Muscle layer of colon (tissue), 2 donors: ENCODE measurements at regions not wholly inside any gene's neighbourhood (a gene's known extent, or its start where the extent isn't known, plus 50 kb on each side); places are given as distances from the start of the nearest gene placed in this dataset.

ENCODE experiments used
- H3K27ac ChIP-seq: one replicate; pipeline ENCODE4 v1.7.0; 2013; ENCODE audit warnings: low read depth, mild to moderate bottlenecking, low read length, moderate library complexity
- H3K27me3 ChIP-seq, 2 donors: one replicate each; pipeline ENCODE4 v1.7.0; 2013; ENCODE audit warnings: low read length in 2 of 2, mild to moderate bottlenecking in 2 of 2; ENCODE audit not compliant: insufficient read depth in 2 of 2, control insufficient read depth in 1 of 2
- H3K36me3 ChIP-seq: one replicate; pipeline ENCODE4 v1.7.0; 2013; ENCODE audit warnings: mild to moderate bottlenecking, low read length; ENCODE audit not compliant: insufficient read depth
- H3K4me1 ChIP-seq: one replicate; pipeline ENCODE4 v1.7.0; 2013; ENCODE audit warnings: mild to moderate bottlenecking, low read length; ENCODE audit not compliant: insufficient read depth
- H3K4me3 ChIP-seq, 2 donors: one replicate each; pipeline ENCODE4 v1.7.0; 2013; ENCODE audit warnings: low read length in 2 of 2, low read depth in 1 of 2, mild to moderate bottlenecking in 1 of 2, moderate library complexity in 1 of 2
- H3K9ac ChIP-seq: one replicate; pipeline ENCODE4 v1.7.0; 2013; ENCODE audit warnings: low read length
- H3K9me3 ChIP-seq: one replicate; pipeline ENCODE4 v1.7.0; 2013; ENCODE audit warnings: mild to moderate bottlenecking, low read length
- donor health status: abdominal sarcoma.
- donor health status: Adenocarcinoma of cecum.

DNA sequence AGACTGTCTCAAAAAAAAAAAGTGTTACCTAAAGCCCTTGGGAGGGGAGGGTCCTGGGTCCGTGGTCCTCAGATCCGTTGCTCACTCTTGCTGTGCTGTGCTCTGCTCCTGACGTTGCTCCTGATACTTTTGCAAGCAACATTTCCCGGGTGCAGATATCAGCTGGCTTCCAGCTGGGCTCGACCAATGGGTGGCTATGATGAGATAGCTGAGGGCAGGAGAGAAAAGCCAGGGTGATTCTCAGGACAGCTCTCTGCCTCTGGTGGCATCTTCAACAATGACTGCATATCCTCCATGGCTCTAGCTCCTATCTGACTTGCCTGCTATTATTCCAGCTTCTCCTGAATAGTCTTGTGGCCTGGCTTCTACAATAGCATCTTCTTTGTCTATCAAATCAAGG lies 134.5 kb downstream of the RPS12 start:
- Histone ChIP-seq H3K9ac (no peak overlapping the region), H3K9me3 (no peaks in the 10 kb centered on the region), H3K4me3 (no peak overlapping the region), H3K27ac (no peak overlapping the region), H3K27me3 (no peaks in the 10 kb centered on the region), H3K4me1 (no peaks in the 10 kb centered on the region), H3K36me3 (no peaks in the 10 kb centered on the region)

- H3K27me3 ChIP-seq: no peaks in the 10 kb centered on the region
- H3K4me1 ChIP-seq: no peaks in the 10 kb centered on the region
- H3K27ac ChIP-seq: no peak overlapping the region
- no peaks in the 10 kb centered on the region for H3K36me3 ChIP-seq
- H3K9me3 ChIP-seq: no peaks in the 10 kb centered on the region
- H3K4me3 ChIP-seq: no peak overlapping the region
- H3K9ac ChIP-seq: no peak overlapping the region
Measured at GRCh38 chr6:132950566-132950965, 136.2 kb downstream of the RPS12 start.

GRCh38 chr6:132952031-132952867 lies 137.9 kb downstream of the RPS12 start:
- H3K9ac ChIP-seq: no peak overlapping the region
- H3K4me1 ChIP-seq: no peaks in the 10 kb centered on the region
- H3K27me3 ChIP-seq: no peaks in the 10 kb centered on the region
- H3K27ac ChIP-seq: no peak overlapping the region
- H3K9me3 ChIP-seq: no peaks in the 10 kb centered on the region
- no peaks in the 10 kb centered on the region for H3K36me3 ChIP-seq
- no peak overlapping the region for H3K4me3 ChIP-seq

- Histone ChIP-seq H3K27ac (no peak overlapping the region), H3K36me3 (no peaks in the 10 kb centered on the region), H3K27me3 (no peaks in the 10 kb centered on the region), H3K9me3 (no peaks in the 10 kb centered on the region), H3K9ac (no peak overlapping the region), H3K4me3 (no peak overlapping the region), H3K4me1 (no peaks in the 10 kb centered on the region)
Measured at GRCh38 chr6:132952986-132953385, 138.6 kb downstream of the RPS12 start.

DNA sequence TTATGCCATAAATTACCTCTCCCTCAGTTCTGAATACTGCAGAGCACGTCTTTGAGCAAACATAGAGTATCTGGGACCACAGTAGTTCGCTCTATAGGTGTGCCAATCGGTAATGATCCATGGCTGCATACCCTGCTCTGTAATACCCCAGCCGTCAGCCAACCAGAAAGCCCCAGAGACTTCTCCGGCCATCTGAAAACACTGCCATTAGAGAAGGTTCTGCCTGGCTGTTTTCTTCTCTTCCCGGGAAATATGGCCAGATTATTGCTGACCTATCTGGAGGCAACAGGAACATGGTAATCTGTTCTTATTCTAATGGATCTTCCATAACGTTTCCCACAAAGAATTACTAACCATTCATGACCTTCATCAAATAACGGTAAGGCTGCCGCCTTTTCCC lies 139.9 kb downstream of the RPS12 start:
- Histone ChIP-seq H3K9me3 (no peaks in the 10 kb centered on the region), H3K27me3 (no peaks in the 10 kb centered on the region), H3K27ac (no peak overlapping the region), H3K4me3 (no peak overlapping the region), H3K36me3 (no peaks in the 10 kb centered on the region), H3K4me1 (no peaks in the 10 kb centered on the region), H3K9ac (no peak overlapping the region)

GRCh38 chr6:132954936-132955335 lies 140.6 kb downstream of the RPS12 start:
- no peaks in the 10 kb centered on the region for H3K27me3 ChIP-seq
- no peaks in the 10 kb centered on the region for H3K36me3 ChIP-seq
- H3K27ac ChIP-seq: no peak overlapping the region
- no peaks in the 10 kb centered on the region for H3K4me1 ChIP-seq
- no peaks in the 10 kb centered on the region for H3K9me3 ChIP-seq
- H3K4me3 ChIP-seq: no peak overlapping the region
- H3K9ac ChIP-seq: no peak overlapping the region

- Histone ChIP-seq H3K27me3 (no peaks in the 10 kb centered on the region), H3K9me3 (no peaks in the 10 kb centered on the region), H3K4me3 (no peak overlapping the region), H3K27ac (no peak overlapping the region), H3K36me3 (no peaks in the 10 kb centered on the region), H3K9ac (no peak overlapping the region), H3K4me1 (no peaks in the 10 kb centered on the region)
Measured at GRCh38 chr6:132959639-132960326, 145.4 kb downstream of the RPS12 start.

DNA sequence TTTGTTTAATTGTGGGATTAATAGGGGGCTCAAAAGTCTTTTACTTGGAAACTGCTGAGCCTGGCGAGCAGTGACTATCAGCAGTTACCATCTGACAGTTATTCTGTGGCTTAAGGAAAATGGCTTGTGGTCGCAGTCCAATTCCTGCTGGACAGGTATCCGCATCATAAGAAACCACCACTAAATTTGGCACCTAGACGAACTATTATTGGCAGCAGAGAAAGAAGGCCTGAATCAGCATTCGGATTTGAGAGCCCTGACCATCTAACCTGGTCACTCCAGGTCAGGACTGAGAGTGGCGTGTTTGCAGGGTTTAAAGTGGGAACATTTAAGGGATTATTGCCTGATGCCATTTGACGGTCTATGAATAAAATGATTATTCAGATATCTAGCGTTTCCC lies 146.4 kb downstream of the RPS12 start:
- Histone ChIP-seq H3K9me3 (no peaks in the 10 kb centered on the region), H3K4me3 (no peak overlapping the region)

GRCh38 chr6:132961122-132961521 lies 146.8 kb downstream of the RPS12 start:
- no peak overlapping the region for H3K9ac ChIP-seq
- H3K4me3 ChIP-seq: no peak overlapping the region
- H3K9me3 ChIP-seq: no peaks in the 10 kb centered on the region
- H3K27ac ChIP-seq: no peak overlapping the region
- H3K36me3 ChIP-seq: no peaks in the 10 kb centered on the region
- no peaks in the 10 kb centered on the region for H3K4me1 ChIP-seq
- no peaks in the 10 kb centered on the region for H3K27me3 ChIP-seq

More for the DNA sequence above, 146.4 kb downstream of the RPS12 start:
- Histone ChIP-seq H3K27me3 (no peaks in the 10 kb centered on the region), H3K4me1 (no peaks in the 10 kb centered on the region), H3K9ac (no peak overlapping the region), H3K27ac (no peak overlapping the region), H3K36me3 (no peaks in the 10 kb centered on the region)

DNA sequence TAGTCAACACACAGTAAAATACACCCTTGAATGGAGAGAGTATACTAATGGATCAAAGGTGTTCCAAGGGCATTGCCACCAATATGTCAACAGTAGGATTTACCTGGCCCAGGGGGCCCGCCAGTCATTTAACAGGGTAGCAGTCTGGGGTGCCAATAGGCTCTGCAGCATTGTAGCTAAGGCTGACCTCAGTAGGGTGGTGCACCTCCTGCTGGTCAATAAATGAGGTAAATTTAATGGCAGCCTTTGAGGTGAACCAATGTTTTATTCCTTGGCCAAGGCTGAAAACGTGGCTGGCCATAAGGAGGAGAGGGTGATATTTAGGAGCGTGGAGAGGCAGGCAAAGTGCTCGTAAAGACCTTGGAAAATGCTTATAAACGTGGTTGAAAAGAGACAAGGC lies 147.2 kb downstream of the RPS12 start:
- Histone ChIP-seq H3K9ac (no peak overlapping the region), H3K27me3 (no peaks in the 10 kb centered on the region), H3K27ac (no peak overlapping the region)

DNA sequence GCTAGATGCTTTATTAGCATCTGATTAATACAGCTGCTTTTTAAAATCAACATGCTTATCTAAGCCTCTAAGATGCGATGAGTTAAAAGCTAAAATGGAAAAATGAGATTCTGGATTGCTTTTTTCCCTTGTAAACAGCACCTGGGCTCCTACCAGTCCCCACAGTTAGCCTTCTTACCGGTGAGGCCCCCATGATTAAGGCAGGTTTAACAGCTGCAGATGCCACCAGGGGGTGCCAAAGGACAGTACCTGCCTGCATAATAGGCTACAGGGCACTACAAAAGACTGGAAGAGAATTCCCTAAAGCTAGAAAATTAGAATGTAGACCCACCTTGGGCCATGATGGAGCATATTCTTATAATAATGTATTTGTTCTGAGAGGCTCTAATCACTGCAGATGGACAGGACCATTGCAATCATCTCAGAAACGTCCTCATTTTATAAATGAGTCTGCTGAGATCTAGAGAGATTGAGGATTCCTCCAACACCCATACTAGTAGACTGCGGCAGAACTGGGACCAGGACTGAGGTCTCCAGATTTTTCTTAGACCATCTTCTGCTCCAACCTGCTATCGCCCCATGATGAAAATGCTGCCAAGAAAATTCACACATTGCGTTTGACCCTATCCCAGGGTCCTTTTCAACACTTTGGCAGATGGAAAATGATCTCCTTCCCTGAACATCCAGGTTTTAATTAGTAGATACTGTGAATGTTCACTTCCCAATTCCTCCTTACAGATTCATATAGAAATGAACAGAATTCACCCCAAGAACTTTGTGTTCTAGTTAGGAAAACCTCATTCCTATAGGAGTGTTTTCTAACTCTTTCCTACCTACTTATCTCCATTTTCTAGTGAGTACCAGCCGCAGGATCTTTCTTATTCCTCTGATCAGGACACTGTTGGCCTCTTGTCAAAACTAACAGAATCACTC lies 148.8 kb downstream of the RPS12 start:
- H3K27ac ChIP-seq: no peak overlapping the region

More for the DNA sequence above, 147.2 kb downstream of the RPS12 start:
- H3K4me3 ChIP-seq: no peak overlapping the region
- no peaks in the 10 kb centered on the region for H3K36me3 ChIP-seq
- H3K4me1 ChIP-seq: no peaks in the 10 kb centered on the region
- H3K9me3 ChIP-seq: no peaks in the 10 kb centered on the region

More for the DNA sequence above, 148.8 kb downstream of the RPS12 start:
- Histone ChIP-seq H3K4me3 (no peak overlapping the region), H3K9ac (no peak overlapping the region), H3K4me1 (no peaks in the 10 kb centered on the region), H3K36me3 (no peaks in the 10 kb centered on the region), H3K27me3 (no peaks in the 10 kb centered on the region), H3K9me3 (no peaks in the 10 kb centered on the region)
